PC-3 (cell line): ENCODE measurements at regions not wholly inside any gene's neighbourhood (a gene's known extent, or its start where the extent isn't known, plus 50 kb on each side); places are given as distances from the start of the nearest gene placed in this dataset.

Experiments
- ATAC-seq: fragments of 200-7000 bp; cut with Tn5 transposase; 2 replicates; pipeline ENCODE4 v1.9.1; 2020; ENCODE audit warnings: mild to moderate bottlenecking, moderate library complexity
- BruUV-seq: library from RNA; stranded (reverse); fragments of 400-500 nt; replicated peaks from 2 replicates; lab custom pipeline; 2021; lab: Mats Ljungman, UMichigan
- CTCF ChIA-PET: fragments of 300-600 bp; sonication (Branson Sonifier 250); formaldehyde crosslinking; loops from one replicate; lab custom pipeline; 2022; ENCODE audit warnings: antibody characterized with exemption; lab: Charles Lee
- POLR2A ChIA-PET: fragments of 300-600 bp; sonication (Branson Sonifier 250); formaldehyde crosslinking; loops from one replicate; lab custom pipeline; 2022; ENCODE audit warnings: antibody characterized with exemption; ENCODE audit not compliant: unreplicated experiment; lab: Charles Lee
- DNase-seq: peaks from one replicate; pipeline ENCODE4 v3.0.0-alpha.2; 2015
- H2AFZ ChIP-seq: fragments of 300-600 bp; sonication (generic); 2 replicates; pipeline ENCODE4 v1.6.0; 2016; ENCODE audit warnings: antibody characterized with exemption, low read length
- H3F3A ChIP-seq: fragments of 300-600 bp; sonication (generic); one replicate; pipeline ENCODE4 v1.6.0; 2017; ENCODE audit warnings: antibody characterized with exemption, low read length, control low read depth, mild to moderate bottlenecking; ENCODE audit not compliant: unreplicated experiment
- H3K27ac ChIP-seq: fragments of 300-600 bp; sonication (generic); 2 replicates; pipeline ENCODE4 v1.5.1; 2016; ENCODE audit warnings: mild to moderate bottlenecking, low read length
- H3K27me3 ChIP-seq: fragments of 300-600 bp; sonication (generic); 2 replicates; pipeline ENCODE4 v1.6.1; 2016; ENCODE audit warnings: low read length, mixed read lengths
- H3K36me3 ChIP-seq: fragments of 300-600 bp; sonication (generic); 2 replicates; pipeline ENCODE4 v1.6.1; 2016; ENCODE audit warnings: low read depth, mixed run types, low read length, mixed read lengths
- H3K4me1 ChIP-seq: fragments of 300-600 bp; sonication (generic); 2 replicates; pipeline ENCODE4 v1.5.1; 2016; ENCODE audit warnings: low read length; ENCODE audit not compliant: insufficient read depth
- H3K4me2 ChIP-seq: fragments of 300-600 bp; sonication (generic); 2 replicates; pipeline ENCODE4 v1.6.0; 2016; ENCODE audit warnings: low read length
- H3K4me3 ChIP-seq: fragments of 300-600 bp; sonication (generic); 2 replicates; pipeline ENCODE4 v1.5.1; 2016; ENCODE audit warnings: mild to moderate bottlenecking, low read length, mixed read lengths
- H3K79me2 ChIP-seq: fragments of 300-600 bp; sonication (generic); 2 replicates; pipeline ENCODE4 v1.6.1; 2017; ENCODE audit warnings: low read length, mixed read lengths
- H3K9ac ChIP-seq: fragments of 300-600 bp; sonication (generic); 2 replicates; pipeline ENCODE4 v1.6.0; 2016; ENCODE audit warnings: mild to moderate bottlenecking, low read length
- H3K9me2 ChIP-seq: fragments of 300-600 bp; sonication (generic); replicated peaks from 2 replicates; pipeline ENCODE4 v1.6.1; 2016; ENCODE audit warnings: mixed run types, low read length, mixed read lengths
- H3K9me3 ChIP-seq: fragments of 300-600 bp; sonication (generic); 2 replicates; pipeline ENCODE4 v1.6.1; 2016; ENCODE audit warnings: low read length, mixed read lengths
- H4K20me1 ChIP-seq: fragments of 300-600 bp; sonication (generic); 2 replicates; pipeline ENCODE4 v1.6.1; 2016; ENCODE audit warnings: low read length, mixed read lengths
- EZH2 ChIP-seq: fragments of 300-600 bp; sonication (generic); IDR thresholded peaks from one replicate; pipeline ENCODE4 v1.6.1; 2017; ENCODE audit warnings: antibody characterized with exemption, mild to moderate bottlenecking, low read length; ENCODE audit not compliant: unreplicated experiment
- EZH2phosphoT487 ChIP-seq: fragments of 300-600 bp; sonication (generic); IDR thresholded peaks from 2 replicates; pipeline ENCODE4 v1.6.1; 2018; ENCODE audit warnings: mild to moderate bottlenecking, antibody characterized with exemption, low read length, borderline replicate concordance
- intact Hi-C: fragments of 100-400 bp; cut with micrococcal nuclease; formaldehyde crosslinking; loops from 2 replicates; pipeline ENCODE4 v1.9.0; 2023
- TF ChIP-seq, protein P1 (sequence below): fragments of 300-600 bp; sonication (generic); conservative IDR thresholded peaks from 2 replicates; pipeline ENCODE4 v1.5.1; 2017; ENCODE audit warnings: antibody characterized with exemption, low read depth, mild to moderate bottlenecking, low read length

DNA sequence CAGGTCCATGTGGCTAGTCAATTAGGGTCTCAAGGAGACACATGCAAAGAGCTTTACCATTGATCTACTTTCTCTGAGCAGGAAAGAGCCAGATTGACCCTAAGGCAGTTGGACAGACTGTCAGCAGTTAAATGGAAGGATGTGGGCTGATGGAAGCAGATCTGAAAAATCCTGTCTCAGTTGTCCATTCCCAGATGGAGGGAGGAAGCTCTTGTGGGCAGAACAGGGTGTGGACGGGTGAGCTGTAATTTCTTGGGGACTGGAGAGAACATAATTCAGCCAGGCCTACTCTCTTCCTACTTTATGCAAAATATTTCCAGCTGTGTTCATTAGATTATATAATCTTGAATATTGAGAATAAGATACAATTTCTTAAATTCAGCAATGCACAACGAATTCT is 163.6 kb downstream of the GNAT3 start:
- intact Hi-C loops: no loop called here
- POLR2A ChIA-PET: no interaction called here
- peaks cover 25% of the 10 kb centered on the region for H3K4me1 ChIP-seq

GRCh38 chr7:80347173-80347572 is 164.7 kb downstream of the GNAT3 start:
- H3K27ac ChIP-seq: peak overlapping the region; percentile 80
- H3K4me1 ChIP-seq: peaks cover 25% of the 10 kb centered on the region
- 0 out of 2 replicates have a peak overlapping the region, but pooled peaks have one; percentile 12 for H3K9ac ChIP-seq
- H3K79me2 ChIP-seq: no peaks in the 10 kb centered on the region
- no peak overlapping the region for H3K4me3 ChIP-seq
- peak; percentile 27 for DNase-seq
- ChIA-PET POLR2A (interaction anchor here (0.7 kb wide), 1 partner anchor 25 kb away, joined by 12 read pairs; no protein-coding TSS in a partner anchor), CTCF (interaction anchor here (1.0 kb wide), 1 partner anchor 45 kb away, joined by 3 read pairs; no protein-coding TSS in a partner anchor)
- intact Hi-C loops: no loop called here
- no peaks in the 10 kb centered on the region for H3K9me3 ChIP-seq
- no peaks in the 10 kb centered on the region for H3K36me3 ChIP-seq
- H3K27me3 ChIP-seq: no peaks in the 10 kb centered on the region
- peak; percentile 10; the same call in 1 of the 2 replicates for ATAC-seq
- no peaks in the 10 kb centered on the region for H3K9me2 ChIP-seq
- peak overlapping the region; percentile 52 for H3K4me2 ChIP-seq
- TF ChIP-seq, protein P1, sequence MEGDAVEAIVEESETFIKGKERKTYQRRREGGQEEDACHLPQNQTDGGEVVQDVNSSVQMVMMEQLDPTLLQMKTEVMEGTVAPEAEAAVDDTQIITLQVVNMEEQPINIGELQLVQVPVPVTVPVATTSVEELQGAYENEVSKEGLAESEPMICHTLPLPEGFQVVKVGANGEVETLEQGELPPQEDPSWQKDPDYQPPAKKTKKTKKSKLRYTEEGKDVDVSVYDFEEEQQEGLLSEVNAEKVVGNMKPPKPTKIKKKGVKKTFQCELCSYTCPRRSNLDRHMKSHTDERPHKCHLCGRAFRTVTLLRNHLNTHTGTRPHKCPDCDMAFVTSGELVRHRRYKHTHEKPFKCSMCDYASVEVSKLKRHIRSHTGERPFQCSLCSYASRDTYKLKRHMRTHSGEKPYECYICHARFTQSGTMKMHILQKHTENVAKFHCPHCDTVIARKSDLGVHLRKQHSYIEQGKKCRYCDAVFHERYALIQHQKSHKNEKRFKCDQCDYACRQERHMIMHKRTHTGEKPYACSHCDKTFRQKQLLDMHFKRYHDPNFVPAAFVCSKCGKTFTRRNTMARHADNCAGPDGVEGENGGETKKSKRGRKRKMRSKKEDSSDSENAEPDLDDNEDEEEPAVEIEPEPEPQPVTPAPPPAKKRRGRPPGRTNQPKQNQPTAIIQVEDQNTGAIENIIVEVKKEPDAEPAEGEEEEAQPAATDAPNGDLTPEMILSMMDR: no peak
- TF ChIP-seq EZH2phosphoT487 (no peak), EZH2 (no peak)
- H4K20me1 ChIP-seq: no peaks in the 10 kb centered on the region
- no peak overlapping the region for H2AFZ ChIP-seq
- H3F3A ChIP-seq: no peaks in the 10 kb centered on the region
- BruUV-seq: no TSS peak

More for the DNA sequence above, 163.6 kb downstream of the GNAT3 start:
- Histone ChIP-seq H3K27ac (no peak overlapping the region), H4K20me1 (no peaks in the 10 kb centered on the region), H2AFZ (no peak overlapping the region), H3K9ac (no peak overlapping the region), H3K79me2 (no peaks in the 10 kb centered on the region), H3K27me3 (no peaks in the 10 kb centered on the region), H3K36me3 (no peaks in the 10 kb centered on the region), H3F3A (no peaks in the 10 kb centered on the region), H3K4me3 (no peak overlapping the region), H3K9me2 (no peaks in the 10 kb centered on the region), H3K4me2 (no peak overlapping the region), H3K9me3 (no peaks in the 10 kb centered on the region)
- BruUV-seq: no TSS peak
- CTCF ChIA-PET: no interaction called here
- no peak for ATAC-seq
- no peak for DNase-seq
- TF ChIP-seq EZH2 (no peak), EZH2phosphoT487 (no peak)
- TF ChIP-seq, protein P1: no peak

GRCh38 chr7:80346704-80347103 is 165.2 kb downstream of the GNAT3 start:
- H3F3A ChIP-seq: no peaks in the 10 kb centered on the region
- no peaks in the 10 kb centered on the region for H4K20me1 ChIP-seq
- no peaks in the 10 kb centered on the region for H3K9me3 ChIP-seq
- H3K27me3 ChIP-seq: no peaks in the 10 kb centered on the region
- H3K4me3 ChIP-seq: no peak overlapping the region
- ATAC-seq (peak; percentile 98), DNase-seq (peak; percentile 88)
- H3K9ac ChIP-seq: 0 out of 2 replicates have a peak overlapping the region, but pooled peaks have one; percentile 12
- H2AFZ ChIP-seq: no peak overlapping the region
- CTCF ChIA-PET: interaction anchor here (1.0 kb wide), 1 partner anchor 46 kb away, joined by 3 read pairs; no protein-coding TSS in a partner anchor
- POLR2A ChIA-PET: interaction anchor here (0.7 kb wide), 2 partner anchors 25 to 69 kb away, joined by 3 to 12 read pairs; no protein-coding TSS in a partner anchor
- peak overlapping the region; percentile 52 for H3K4me2 ChIP-seq
- no peak for TF ChIP-seq EZH2phosphoT487
- TF ChIP-seq, protein P1: no peak
- TF ChIP-seq EZH2: no peak
- H3K79me2 ChIP-seq: no peaks in the 10 kb centered on the region
- BruUV-seq: no TSS peak
- no peaks in the 10 kb centered on the region for H3K9me2 ChIP-seq
- H3K4me1 ChIP-seq: peaks cover 25% of the 10 kb centered on the region
- peak overlapping the region; percentile 80 for H3K27ac ChIP-seq
- H3K36me3 ChIP-seq: no peaks in the 10 kb centered on the region
- intact Hi-C loops: no loop called here
